ES-I3 (cell line): ENCODE measurements at regions not wholly inside any gene's neighbourhood (a gene's known extent, or its start where the extent isn't known, plus 50 kb on each side); places are given as distances from the start of the nearest gene placed in this dataset.
"Not testable (repeated sequence)": the region's sequence is repeated elsewhere in the genome, so short reads cannot be mapped to it uniquely, and the experiment has no call there.

Experiments
- H3K36me3 ChIP-seq: 2 replicates; pipeline ENCODE4 v1.6.1; 2013; ENCODE audit warnings: mild to moderate bottlenecking, low read length, control low read depth, moderate library complexity; ENCODE audit not compliant: insufficient read depth
- H3K4me1 ChIP-seq: 2 replicates; pipeline ENCODE4 v1.6.1; 2013; ENCODE audit warnings: mild to moderate bottlenecking, control low read depth, low read length; ENCODE audit not compliant: insufficient read depth
- H3K9ac ChIP-seq: 2 replicates; pipeline ENCODE4 v1.6.1; 2013; ENCODE audit warnings: low read depth, mild to moderate bottlenecking, low read length, moderate library complexity
- H3K9me3 ChIP-seq: 2 replicates; pipeline ENCODE4 v1.6.1; 2013; ENCODE audit warnings: mild to moderate bottlenecking, low read length, moderate library complexity; ENCODE audit not compliant: control insufficient read depth, insufficient read depth

DNA sequence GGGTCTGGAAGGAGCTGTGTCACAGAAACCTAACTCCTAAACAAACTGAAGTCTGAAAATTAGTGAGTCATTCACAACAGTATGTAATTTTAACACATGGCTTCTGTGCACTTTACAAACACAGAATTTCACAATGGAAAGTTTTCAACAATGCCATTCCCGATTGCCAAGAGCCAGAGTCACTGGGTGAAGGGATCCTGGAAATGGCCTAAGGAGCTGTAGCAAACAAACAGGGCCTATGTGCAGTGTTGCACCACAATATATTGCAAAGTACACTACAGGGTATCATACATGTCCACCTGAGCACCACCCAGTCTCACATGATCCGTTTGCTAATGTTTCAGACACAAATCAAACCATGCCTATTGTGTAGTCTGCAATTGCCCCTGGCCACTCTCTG, 184.7 kb upstream of the OTX2 start:
- no peaks in the 10 kb centered on the region for H3K36me3 ChIP-seq
- H3K4me1 ChIP-seq, result peaks cover 22% of the 10 kb centered on the region
- no peak overlapping the region for H3K9ac ChIP-seq
- no peaks in the 10 kb centered on the region for H3K9me3 ChIP-seq

DNA sequence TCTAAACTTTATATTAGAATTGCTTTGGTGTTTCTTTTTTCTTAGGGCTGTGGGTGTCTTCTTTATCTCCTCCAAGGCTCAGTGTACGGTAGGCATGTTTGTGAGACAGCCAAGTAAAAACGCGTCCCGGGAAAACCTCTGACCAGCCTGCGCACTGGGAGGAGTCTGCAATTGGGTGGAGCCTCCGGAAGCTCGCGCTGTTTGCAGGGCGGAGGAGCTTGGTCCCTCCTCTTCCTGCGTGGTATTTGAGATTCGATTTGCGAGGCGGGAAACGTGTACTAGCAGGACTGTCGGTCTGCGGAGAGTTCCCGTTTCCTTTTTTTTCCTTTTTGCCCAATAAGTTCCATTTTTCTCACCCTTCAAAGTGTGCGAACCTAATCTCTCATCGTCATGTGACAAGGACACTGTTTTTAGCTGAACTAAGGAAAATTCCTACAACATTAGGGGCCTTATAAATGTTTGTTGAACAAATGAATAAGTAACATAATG, 182.1 kb upstream of the OTX2 start:
- H3K36me3 ChIP-seq, result no peaks in the 10 kb centered on the region
- no peak overlapping the region for H3K9ac ChIP-seq
- H3K4me1 ChIP-seq, result peaks cover 9% of the 10 kb centered on the region
- no peaks in the 10 kb centered on the region for H3K9me3 ChIP-seq

DNA sequence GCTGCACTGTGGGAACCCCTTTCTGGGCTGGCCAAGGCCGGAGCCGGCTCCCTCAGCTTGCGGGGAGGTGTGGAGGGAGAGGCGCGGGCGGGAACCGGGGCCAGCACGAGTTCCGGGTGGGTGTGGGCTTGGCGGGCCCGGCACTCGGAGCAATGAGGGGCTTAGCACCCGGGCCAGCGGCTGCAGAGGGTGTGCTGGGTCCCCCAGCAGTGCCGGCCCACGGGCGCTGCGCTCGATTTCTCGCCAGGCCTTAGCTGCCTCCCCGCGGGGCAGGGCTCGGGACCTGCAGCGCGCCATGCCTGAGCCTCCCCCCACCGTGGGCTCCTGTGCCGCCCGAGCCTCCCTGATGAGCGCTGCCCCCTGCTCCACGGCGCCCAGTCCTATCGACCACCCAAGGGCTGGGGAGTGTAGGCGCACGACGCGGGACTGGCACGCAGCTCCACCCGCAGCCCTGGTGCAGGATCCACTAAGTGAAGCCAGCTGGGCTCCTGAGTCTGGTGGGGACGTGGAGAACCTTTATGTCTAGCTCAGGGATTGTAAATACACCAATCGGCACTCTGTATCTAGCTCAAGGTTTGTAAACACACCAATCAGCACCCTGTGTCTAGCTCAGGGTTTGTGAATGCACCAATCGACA, 180.8 kb upstream of the OTX2 start:
- not testable (repeated sequence) for H3K9me3 ChIP-seq, H3K36me3 ChIP-seq, H3K9ac ChIP-seq, H3K4me1 ChIP-seq

DNA sequence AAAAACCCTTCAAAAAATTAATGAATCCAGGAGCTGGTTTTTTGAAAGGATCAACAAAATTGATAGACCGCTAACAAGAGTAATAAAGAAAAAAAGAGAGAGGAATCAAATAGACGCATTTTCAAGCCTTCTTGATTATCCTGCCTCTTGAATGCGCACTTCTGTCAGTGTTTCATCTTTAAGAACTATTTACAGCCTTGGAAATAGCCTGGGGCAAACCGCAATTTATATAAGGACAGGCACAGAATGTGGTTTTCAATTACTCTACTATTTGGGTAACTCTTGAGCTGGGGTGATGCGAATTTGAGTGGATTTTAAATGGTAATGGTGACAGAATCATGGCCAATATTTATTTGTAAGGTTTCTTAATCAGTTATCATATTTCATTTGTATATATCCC, 179.1 kb upstream of the OTX2 start:
- Histone ChIP-seq H3K9ac (no peak overlapping the region), H3K36me3 (no peaks in the 10 kb centered on the region), H3K9me3 (no peaks in the 10 kb centered on the region), H3K4me1 (no peaks in the 10 kb centered on the region)

DNA sequence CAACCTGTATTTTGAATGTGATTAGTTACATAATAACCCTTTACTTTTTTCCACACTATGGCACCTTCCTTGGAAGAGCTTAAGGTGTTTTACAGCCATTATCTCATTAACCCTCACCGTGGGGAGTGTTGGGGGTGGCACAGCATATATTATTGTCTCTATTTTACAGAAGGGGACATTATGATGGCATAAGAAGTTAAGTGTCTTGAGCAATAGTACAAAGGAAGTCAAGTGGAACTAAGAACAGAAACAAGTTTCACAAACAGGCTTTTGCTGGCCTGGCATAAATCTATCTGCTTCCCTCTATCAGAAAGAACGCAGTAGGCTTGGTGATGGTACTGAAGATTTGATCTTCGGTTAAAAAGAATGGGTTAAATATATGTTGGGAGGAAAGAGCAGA, 169.7 kb upstream of the OTX2 start:
- Histone ChIP-seq H3K4me1 (no peaks in the 10 kb centered on the region), H3K36me3 (no peaks in the 10 kb centered on the region), H3K9ac (no peak overlapping the region)

DNA sequence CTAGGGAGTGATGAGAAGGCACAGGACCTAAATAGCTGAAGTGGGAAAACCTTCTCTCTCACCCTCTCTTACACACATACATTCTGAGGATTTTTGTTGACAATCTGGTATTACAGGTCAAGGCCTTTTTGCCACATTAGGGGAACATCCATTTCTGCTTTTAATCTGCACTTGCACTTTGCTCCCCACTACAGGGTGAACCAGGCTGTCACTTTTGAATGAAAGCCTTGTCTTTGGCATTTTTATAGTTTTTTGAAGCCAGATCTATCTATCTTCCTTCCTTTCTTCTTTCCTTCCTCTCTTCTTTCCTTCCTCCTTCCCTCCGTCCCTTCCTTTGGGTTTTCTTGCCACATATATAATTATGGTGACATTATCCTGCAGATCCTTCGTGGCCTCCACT, 165.9 kb upstream of the OTX2 start:
- Histone ChIP-seq H3K4me1 (no peaks in the 10 kb centered on the region), H3K36me3 (no peaks in the 10 kb centered on the region), H3K9me3 (no peaks in the 10 kb centered on the region), H3K9ac (no peak overlapping the region)

More for the DNA sequence above, 169.7 kb upstream of the OTX2 start:
- no peaks in the 10 kb centered on the region for H3K9me3 ChIP-seq

DNA sequence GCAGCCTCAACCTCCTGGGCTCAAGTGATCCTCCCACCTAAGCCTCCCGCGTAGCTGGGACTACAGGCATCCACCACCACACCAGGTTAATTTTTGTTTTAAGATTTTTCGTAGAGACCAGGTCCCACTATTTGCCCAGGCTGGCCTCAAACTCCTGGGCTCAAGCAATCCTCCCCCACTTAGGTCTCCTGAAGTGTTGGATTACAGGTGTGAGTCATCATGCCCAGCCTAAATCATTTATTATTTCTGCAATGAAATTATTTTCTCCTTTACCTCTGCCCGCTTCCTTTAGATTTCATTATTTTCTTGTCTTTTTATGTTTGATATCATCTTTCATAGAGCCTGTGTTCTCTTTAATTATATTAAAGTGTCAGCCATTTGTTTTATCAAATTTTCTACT, 165.2 kb upstream of the OTX2 start:
- no peaks in the 10 kb centered on the region for H3K9me3 ChIP-seq
- H3K36me3 ChIP-seq, result no peaks in the 10 kb centered on the region
- H3K4me1 ChIP-seq, result no peaks in the 10 kb centered on the region
- H3K9ac ChIP-seq, result no peak overlapping the region

DNA sequence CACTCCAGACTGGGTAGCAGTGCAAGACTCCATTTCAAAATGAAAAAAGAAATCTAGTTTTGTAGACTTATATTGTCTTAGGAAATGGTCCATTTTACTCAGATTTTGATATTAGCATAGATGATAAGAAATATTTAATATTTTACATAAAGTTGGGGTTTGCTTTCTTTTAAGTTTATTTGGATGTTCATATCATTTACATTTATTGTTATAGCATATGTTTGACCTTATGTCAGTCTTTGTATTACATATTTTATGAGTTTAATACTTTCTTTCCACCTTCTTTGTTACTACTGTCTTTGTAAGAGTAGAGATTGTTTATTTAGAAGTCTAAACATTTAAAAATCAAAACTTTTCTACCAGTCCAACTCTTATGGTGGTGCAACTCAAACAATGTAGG, 162.7 kb upstream of the OTX2 start:
- H3K9ac ChIP-seq, result no peak overlapping the region
- H3K4me1 ChIP-seq, result no peaks in the 10 kb centered on the region
- no peaks in the 10 kb centered on the region for H3K9me3 ChIP-seq
- no peaks in the 10 kb centered on the region for H3K36me3 ChIP-seq

DNA sequence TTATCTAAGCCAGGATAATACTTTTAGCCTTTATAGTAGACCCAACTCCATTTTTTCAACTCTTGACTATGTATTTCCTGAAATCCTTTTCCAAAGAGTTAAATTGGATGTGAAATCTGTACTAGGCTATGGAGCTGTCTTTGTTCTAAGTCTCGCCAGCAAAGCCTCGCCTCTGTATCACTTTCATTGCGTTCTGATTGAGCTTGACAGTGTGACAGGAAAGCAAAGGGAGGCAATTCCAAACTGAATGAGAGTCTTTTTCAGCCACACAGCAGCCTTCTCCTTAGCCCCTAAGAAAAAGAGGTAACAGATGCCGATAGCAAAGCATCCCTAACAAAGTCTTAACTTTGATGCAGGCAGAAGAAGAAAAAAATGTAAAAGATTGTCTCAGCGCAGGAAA, 154.6 kb upstream of the OTX2 start:
- Histone ChIP-seq H3K4me1 (no peaks in the 10 kb centered on the region), H3K9ac (no peak overlapping the region), H3K9me3 (no peaks in the 10 kb centered on the region), H3K36me3 (no peaks in the 10 kb centered on the region)

DNA sequence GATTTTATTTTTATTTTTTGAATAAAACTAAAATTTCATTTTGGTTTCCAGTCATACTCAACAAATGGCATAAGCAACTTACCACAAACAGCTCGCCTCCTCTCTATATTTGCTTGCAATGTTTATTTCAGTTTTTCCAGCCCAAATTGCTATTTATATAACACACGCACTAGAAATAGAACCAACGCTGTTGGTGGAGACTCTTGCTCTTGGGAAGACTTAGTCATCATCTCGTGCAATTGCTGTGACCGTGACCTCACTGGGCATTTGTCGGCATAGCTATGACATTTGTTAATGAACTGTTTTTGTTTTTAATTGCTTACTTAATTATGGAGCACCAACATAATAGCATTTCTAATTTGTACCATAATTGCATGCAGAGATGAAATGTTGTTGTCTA, 153.1 kb upstream of the OTX2 start:
- H3K9ac ChIP-seq, result no peak overlapping the region
- no peaks in the 10 kb centered on the region for H3K9me3 ChIP-seq
- H3K4me1 ChIP-seq, result no peaks in the 10 kb centered on the region
- H3K36me3 ChIP-seq, result no peaks in the 10 kb centered on the region

DNA sequence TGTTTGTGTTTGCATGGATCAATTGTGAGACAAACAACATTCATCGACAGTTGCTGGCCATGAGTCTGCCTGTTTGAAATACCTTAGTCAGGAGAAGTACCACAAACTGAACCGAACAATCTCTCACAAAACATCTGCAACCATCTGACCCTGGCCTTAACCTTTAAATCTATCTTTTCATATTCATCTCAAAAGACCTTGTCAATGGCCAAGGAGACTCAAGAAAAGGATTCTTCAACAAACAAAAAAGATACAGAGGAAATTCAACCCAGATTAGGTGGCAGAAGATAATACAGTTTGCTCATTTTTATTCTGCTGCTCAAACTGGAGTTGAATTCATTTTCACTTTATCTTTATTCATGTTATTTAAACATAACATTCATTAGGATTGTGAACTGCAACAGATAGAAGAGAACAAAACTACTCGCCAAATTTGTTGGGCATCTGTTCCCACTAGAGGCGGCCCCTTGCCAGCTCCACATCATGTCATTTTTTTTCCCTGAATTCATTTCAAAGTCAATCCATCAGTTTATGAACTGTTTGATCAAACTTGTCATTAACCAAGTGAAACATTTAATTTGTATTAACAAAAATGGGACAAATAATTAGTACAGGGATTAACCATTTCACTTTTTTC, 152.3 kb upstream of the OTX2 start:
- H3K9ac ChIP-seq, result no peak overlapping the region
- H3K36me3 ChIP-seq, result no peaks in the 10 kb centered on the region
- H3K9me3 ChIP-seq, result no peaks in the 10 kb centered on the region
- H3K4me1 ChIP-seq, result no peaks in the 10 kb centered on the region

DNA sequence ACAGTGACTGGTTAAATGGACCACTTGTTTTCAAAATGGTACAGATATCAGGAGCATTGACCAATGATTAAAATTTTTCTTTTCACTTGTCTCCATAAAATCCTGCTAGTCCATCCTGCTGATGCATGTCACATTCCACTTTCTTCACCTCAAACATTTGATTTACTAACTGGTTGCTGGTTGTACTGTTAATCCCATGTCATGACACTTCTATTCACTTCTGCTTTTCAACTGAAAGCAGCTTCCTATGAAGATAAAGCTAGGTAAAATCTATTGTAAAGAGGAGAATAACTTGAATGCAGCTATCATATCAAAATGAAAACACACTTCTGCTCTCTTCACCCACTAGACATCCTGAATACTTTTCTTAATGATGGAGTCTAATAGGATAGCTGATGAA, 149.6 kb upstream of the OTX2 start:
- Histone ChIP-seq H3K36me3 (no peaks in the 10 kb centered on the region), H3K9me3 (no peaks in the 10 kb centered on the region), H3K4me1 (no peaks in the 10 kb centered on the region), H3K9ac (no peak overlapping the region)

DNA sequence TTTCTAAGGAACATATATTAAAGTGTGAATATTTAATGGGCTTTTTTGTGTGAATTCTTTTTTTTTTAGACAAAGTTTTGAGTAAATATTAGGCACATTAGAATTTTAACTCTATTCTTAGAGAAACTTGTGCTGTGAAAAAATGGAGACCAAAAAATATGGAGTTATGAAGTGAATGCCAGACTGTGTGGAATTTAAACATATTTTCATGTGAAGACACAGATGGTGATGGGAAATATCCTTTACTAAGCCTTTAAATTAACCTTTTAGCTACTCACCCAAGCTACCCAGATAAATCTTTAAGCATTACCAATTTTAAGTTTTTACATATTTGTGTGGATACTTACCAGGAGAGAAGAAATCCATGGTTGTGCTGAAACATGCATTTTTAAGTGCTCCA, 148.8 kb upstream of the OTX2 start:
- Histone ChIP-seq H3K9me3 (no peaks in the 10 kb centered on the region), H3K36me3 (no peaks in the 10 kb centered on the region), H3K9ac (no peak overlapping the region), H3K4me1 (no peaks in the 10 kb centered on the region)

DNA sequence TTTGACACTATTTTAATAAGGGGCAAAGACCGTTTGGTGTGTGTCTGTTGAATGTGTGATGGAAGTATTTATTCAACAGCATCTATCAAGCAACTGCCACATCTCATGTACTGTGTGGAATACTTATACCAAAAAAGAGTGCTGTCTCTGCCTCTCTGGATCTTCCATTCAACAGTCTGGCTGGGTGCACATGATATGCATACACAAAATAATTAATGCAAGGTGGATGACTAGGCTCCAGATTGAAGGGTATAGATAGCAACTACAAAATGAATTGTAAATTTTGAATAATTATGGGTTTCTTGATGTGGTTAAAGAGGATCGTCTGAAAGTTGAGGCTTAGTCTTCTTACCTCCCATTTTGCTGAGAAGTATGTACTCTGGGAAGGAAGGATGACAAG, 145.9 kb upstream of the OTX2 start:
- H3K4me1 ChIP-seq, result no peaks in the 10 kb centered on the region
- no peak overlapping the region for H3K9ac ChIP-seq
- no peaks in the 10 kb centered on the region for H3K36me3 ChIP-seq
- H3K9me3 ChIP-seq, result no peaks in the 10 kb centered on the region

DNA sequence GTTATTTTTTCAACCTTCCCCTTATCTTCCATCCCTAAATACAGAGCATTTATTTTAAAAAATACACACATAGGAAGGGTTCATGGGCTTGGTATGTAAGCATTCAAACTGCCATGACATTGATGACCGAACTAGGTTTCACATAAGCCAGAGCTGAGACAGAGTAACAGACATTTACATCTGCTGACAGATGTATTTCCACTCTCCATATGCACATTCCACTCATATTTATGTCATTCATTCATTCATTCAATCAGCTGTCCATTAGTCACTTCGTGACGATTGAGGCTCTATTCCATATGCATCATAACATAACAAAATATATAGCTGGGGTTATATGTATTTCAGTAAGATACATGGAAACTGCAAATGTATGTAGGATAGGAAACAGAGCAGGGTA, 145.5 kb upstream of the OTX2 start:
- no peaks in the 10 kb centered on the region for H3K36me3 ChIP-seq
- no peak overlapping the region for H3K9ac ChIP-seq
- H3K9me3 ChIP-seq, result no peaks in the 10 kb centered on the region
- H3K4me1 ChIP-seq, result no peaks in the 10 kb centered on the region
